ENCODE measurements at regions not wholly inside any gene's neighbourhood (a gene's known extent, or its start where the extent isn't known, plus 50 kb on each side); places are given as distances from the start of the nearest gene placed in this dataset.

GRCh38 chr7:88688222-88688621, 71.3 kb upstream of the ZNF804B start:
- POLR2A ChIA-PET: no interaction called here
- no peaks in the 10 kb centered on the region for H3K9me3 Mint-ChIP-seq
- H3K36me3 Mint-ChIP-seq (ENCODE audit: low read depth): no peaks in the 10 kb centered on the region
- no peak overlapping the region for H3K4me3 Mint-ChIP-seq
- intact Hi-C loops (cut with micrococcal nuclease): no loop called here
- ATAC-seq (no peak), DNase-seq (no peak)
- CTCF ChIA-PET: no interaction called here
- no peak overlapping the region for H3K27ac Mint-ChIP-seq
- no peaks in the 10 kb centered on the region for H3K4me1 Mint-ChIP-seq (ENCODE audit: low read depth)
- no peaks in the 10 kb centered on the region for H3K27me3 Mint-ChIP-seq
- no peak for TF ChIP-seq CTCF (IDR thresholded peaks at IDR 0.05)

GRCh38 chr7:88686468-88687229, 72.9 kb upstream of the ZNF804B start:
- ChIA-PET POLR2A (no interaction called here), CTCF (no interaction called here)
- no peak for TF ChIP-seq CTCF (IDR thresholded peaks at IDR 0.05)
- no peaks in the 10 kb centered on the region for H3K36me3 Mint-ChIP-seq (ENCODE audit: low read depth)
- H3K4me3 Mint-ChIP-seq: no peak overlapping the region
- no peak overlapping the region for H3K27ac Mint-ChIP-seq
- ATAC-seq: no peak
- no peaks in the 10 kb centered on the region for H3K4me1 Mint-ChIP-seq (ENCODE audit: low read depth)
- no peak for DNase-seq
- H3K9me3 Mint-ChIP-seq: no peaks in the 10 kb centered on the region
- intact Hi-C loops (cut with micrococcal nuclease): no loop called here
- no peaks in the 10 kb centered on the region for H3K27me3 Mint-ChIP-seq

GRCh38 chr7:88681682-88682081, 77.8 kb upstream of the ZNF804B start:
- Mint-ChIP-seq H3K36me3 (ENCODE audit: low read depth) (no peaks in the 10 kb centered on the region), H3K27ac (no peak overlapping the region), H3K4me1 (ENCODE audit: low read depth) (no peaks in the 10 kb centered on the region), H3K4me3 (no peak overlapping the region), H3K9me3 (no peaks in the 10 kb centered on the region), H3K27me3 (no peaks in the 10 kb centered on the region)
- CTCF ChIA-PET: no interaction called here
- DNase-seq (no peak), ATAC-seq (no peak)
- intact Hi-C loops (cut with micrococcal nuclease): no loop called here
- POLR2A ChIA-PET: no interaction called here
- TF ChIP-seq CTCF (IDR thresholded peaks at IDR 0.05): no peak

GRCh38 chr7:88670536-88670935, 89.0 kb upstream of the ZNF804B start:
- ChIA-PET CTCF (no interaction called here), POLR2A (interaction anchor here (0.7 kb wide), 1 partner anchor 19 kb away, joined by 3 read pairs; no protein-coding TSS in a partner anchor)
- ATAC-seq (no peak), DNase-seq (no peak)
- H3K27ac Mint-ChIP-seq: no peak overlapping the region
- intact Hi-C loops (cut with micrococcal nuclease): no loop called here
- no peak overlapping the region for H3K4me3 Mint-ChIP-seq
- no peak for TF ChIP-seq CTCF (IDR thresholded peaks at IDR 0.05)
- no peaks in the 10 kb centered on the region for H3K4me1 Mint-ChIP-seq (ENCODE audit: low read depth)
- H3K36me3 Mint-ChIP-seq (ENCODE audit: low read depth): no peaks in the 10 kb centered on the region
- no peaks in the 10 kb centered on the region for H3K27me3 Mint-ChIP-seq
- H3K9me3 Mint-ChIP-seq: no peaks in the 10 kb centered on the region

- no peak overlapping the region for H3K27ac Mint-ChIP-seq
Observed at GRCh38 chr7:88669913-88670312, 89.6 kb upstream of the ZNF804B start.

More at GRCh38 chr7:88669913-88670312, 89.6 kb upstream of the ZNF804B start:
- ChIA-PET POLR2A (no interaction called here), CTCF (no interaction called here)
- Mint-ChIP-seq H3K27me3 (no peaks in the 10 kb centered on the region), H3K4me3 (no peak overlapping the region), H3K36me3 (ENCODE audit: low read depth) (no peaks in the 10 kb centered on the region), H3K9me3 (no peaks in the 10 kb centered on the region), H3K4me1 (ENCODE audit: low read depth) (no peaks in the 10 kb centered on the region)
- ATAC-seq (no peak), DNase-seq (no peak)
- TF ChIP-seq CTCF (IDR thresholded peaks at IDR 0.05): no peak
- intact Hi-C loops (cut with micrococcal nuclease): no loop called here
